NCI-H82 (cell line): ENCODE measurements at regions not wholly inside any gene's neighbourhood (a gene's known extent, or its start where the extent isn't known, plus 50 kb on each side); places are given as distances from the start of the nearest gene placed in this dataset.
"Not testable (repeated sequence)": the region's sequence is repeated elsewhere in the genome, so short reads cannot be mapped to it uniquely, and the experiment has no call there.

Experiments used
- DNase-seq: peaks from one replicate; lab custom pipeline; 2025; lab: John Stamatoyannopoulos, UW

GRCh38 chr5:74403771-74404170, 236.8 kb downstream of the ENC1 start:
- no peak for DNase-seq

DNA sequence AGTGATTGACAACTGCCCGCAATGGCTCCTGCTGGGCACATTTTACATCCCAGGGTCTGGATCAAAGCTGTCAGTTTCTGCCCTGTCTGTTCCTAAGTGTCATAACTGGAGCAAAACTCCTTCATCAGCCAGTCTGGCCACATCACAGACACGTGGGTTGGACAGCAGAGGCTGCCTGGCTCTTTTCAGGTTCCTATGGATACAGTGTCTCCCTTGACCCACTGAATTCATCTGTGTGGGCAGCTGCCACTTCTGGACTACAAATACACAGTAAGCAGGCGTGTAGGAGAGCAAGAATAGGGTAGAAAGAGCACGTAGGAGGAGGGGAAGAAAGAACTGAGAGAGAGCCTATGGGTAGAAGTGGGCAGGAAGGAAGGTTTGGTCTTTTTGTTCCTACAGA, 238.0 kb downstream of the ENC1 start:
- DNase-seq, result no peak

DNA sequence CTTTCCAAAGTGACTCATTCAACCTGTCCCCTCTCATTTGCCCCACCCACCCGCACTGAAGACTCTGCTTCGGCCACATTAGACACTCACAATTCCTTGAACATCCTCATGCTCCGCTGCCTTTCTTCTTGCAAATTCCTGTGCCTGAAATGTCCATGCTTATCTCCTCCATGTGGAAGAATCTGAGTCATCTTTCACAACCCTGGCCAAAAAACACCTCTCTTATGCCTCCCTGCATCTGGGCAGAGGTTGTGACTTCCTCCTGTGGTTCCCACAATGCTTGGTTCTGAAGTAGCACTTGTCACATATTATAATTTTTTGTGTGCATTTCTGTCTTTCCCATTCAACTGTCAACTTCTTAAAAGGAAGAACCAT, 238.6 kb downstream of the ENC1 start:
- DNase-seq, result no peak

GRCh38 chr5:74401281-74401945, 239.1 kb downstream of the ENC1 start:
- no peak for DNase-seq

GRCh38 chr5:74400067-74400466, 240.5 kb downstream of the ENC1 start:
- DNase-seq, result no peak

GRCh38 chr5:74396913-74397622, 243.5 kb downstream of the ENC1 start:
- DNase-seq, result no peak

DNA sequence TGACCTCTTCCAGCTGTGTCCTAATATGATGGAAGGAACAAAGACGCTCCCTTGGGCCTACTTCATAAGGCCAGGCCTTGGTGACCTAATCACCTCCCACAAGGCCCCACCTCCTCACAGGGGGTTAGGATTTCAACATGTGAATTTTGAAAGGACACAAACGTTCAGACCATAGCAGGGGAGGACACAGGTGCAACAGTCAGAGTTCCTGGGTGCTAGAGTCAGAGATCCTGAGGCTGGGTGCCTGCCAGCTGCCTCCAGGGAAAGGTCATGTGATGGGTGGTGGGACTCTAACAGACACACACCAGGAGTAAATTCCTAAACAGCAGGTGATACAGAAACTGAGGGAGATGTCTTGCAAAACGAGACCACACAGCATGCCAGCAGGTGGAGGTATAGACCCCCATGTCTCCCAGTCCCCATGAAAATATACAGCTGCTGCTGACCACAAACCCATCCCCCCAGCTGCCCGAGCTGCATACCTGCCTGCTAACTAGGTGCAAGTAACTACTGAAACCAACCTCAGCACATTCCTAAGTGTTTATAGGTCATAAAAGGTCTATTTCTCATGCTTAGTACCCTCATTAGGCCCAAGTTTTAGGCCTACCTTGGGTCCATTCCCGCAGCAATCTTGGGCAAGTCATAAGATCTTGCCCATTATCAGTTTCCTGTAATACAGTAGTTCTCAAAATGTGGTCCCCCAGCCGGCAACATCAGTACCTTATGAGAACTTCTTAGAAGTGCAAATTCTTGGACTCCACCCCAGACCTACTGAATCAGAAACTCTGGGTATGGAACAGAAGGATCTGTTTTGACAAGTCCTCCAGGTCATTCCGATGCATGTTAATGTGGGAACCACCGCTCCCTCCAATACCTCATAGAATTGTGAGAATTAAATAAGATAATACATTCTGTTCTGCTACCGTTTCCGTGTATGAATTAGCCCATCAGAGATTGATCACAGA, 245.3 kb downstream of the ENC1 start:
- DNase-seq, result peak; percentile 32

- peak; percentile 14 for DNase-seq
Observed at GRCh38 chr5:74394528-74394915, 246.0 kb downstream of the ENC1 start.

GRCh38 chr5:74393943-74394342, 246.6 kb downstream of the ENC1 start:
- no peak for DNase-seq

DNA sequence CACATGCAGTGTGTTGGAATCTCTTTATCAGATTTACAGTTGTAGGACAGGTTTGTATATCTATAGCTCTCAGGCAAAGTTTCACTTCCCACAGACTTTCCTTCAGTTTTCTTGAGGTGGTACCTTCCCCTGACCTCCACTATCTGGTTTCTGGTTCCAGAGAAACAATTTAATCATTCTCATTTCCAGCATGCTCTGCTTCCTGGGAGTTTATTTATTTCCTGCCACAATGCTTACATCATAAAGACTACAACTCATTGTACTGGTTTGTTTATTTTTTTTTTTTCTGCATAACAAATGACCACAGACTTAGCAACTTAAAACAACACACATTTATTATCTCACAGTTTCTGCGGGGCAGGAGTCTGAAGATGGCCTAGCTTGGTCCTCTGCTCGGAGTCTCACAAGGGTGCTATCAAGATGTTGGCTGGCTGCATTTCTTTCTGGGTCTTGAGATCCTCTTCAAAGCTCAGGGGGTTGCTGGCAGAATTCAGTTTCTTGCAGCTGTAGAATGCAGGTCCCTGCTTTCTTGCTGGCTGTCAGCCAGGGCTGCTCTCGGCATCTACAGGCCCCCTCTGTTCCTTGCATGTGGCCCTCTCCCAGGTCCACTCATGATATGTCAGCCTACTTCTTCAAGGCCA, 247.7 kb downstream of the ENC1 start:
- DNase-seq, result no peak

- DNase-seq, result no peak
Observed at GRCh38 chr5:74391410-74391809, 249.1 kb downstream of the ENC1 start.

GRCh38 chr5:74390822-74391221, 249.7 kb downstream of the ENC1 start:
- no peak for DNase-seq

GRCh38 chr5:74390306-74390637, 250.3 kb downstream of the ENC1 start:
- DNase-seq, result no peak

DNA sequence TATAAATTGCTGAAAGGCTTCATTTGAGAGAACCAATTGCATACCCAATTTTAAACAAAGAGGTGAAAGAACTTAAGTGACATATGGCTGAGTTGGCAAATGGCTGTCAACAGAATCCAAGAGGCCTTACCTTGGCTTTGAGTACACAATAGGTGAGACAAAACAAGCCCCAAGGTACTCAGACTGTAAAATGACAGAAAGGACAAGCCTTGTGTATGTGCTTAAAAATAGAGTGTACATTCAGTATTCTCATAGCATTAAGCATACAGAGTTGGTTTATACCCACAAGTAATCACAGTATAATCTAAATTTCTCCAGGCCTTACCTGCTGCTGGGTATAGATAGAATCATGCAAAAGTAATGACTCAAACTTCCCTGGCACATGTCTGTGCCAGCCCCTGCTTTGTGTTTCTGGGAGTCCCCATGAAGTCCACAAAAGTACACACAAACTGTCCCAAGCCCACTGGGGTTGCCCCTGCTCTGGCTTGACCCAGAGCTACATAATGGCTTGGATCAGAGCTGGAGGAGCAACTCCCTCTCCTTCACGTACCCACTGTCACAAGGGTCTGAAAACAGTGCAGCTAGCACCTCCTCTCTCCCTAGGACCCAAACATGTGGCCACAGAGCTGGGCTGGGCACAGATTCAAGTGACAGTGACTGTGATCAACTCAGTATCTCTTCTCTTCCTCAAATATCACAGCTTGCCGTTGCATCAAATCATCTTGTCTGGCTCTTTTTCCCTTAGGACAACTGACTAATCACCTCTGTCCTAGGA, 250.8 kb downstream of the ENC1 start:
- no peak for DNase-seq

GRCh38 chr5:74388411-74388810, 252.1 kb downstream of the ENC1 start:
- DNase-seq, result not testable (repeated sequence)

GRCh38 chr5:74386571-74387334, 253.8 kb downstream of the ENC1 start:
- no peak for DNase-seq

- DNase-seq, result peak; percentile 56
Observed at GRCh38 chr5:74384851-74385250, 255.7 kb downstream of the ENC1 start.

DNA sequence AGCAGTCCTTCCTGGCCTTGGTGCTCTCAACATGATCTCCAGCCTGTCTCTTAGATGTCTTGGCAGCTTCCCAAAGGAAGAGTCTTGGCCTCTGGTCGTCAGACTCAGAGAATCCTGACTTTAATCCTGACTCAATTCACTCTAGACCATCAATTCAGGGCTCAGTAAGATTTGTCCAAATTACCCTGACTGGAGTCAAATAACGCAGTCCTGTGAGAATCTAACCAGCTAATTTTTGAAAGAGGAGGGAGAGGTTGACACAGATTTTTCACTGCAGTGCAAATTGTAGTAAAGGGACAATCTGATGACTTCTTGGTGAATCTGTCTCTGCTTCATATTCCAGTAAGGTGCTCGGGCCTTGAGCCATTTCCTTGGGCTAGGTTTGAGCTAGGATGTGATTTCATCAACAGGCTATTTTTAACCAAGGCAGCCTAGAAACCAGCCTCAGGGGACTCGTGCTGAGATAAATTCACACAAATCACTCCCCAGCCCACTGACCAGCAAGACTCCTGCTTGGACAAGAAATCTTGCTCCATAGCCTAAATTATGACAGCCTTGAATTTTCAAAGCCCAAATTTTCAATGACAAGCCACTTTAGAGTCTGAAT, 257.4 kb downstream of the ENC1 start:
- peak; percentile 77 for DNase-seq

- DNase-seq, result no peak
Observed at GRCh38 chr5:74382123-74382855, 258.2 kb downstream of the ENC1 start.

GRCh38 chr5:74380193-74380592, 260.3 kb downstream of the ENC1 start:
- DNase-seq, result no peak
